Esophagus (tissue), 2 donors: ENCODE measurements at regions not wholly inside any gene's neighbourhood (a gene's known extent, or its start where the extent isn't known, plus 50 kb on each side); places are given as distances from the start of the nearest gene placed in this dataset.

ENCODE experiments used
- H3K27ac ChIP-seq, 2 donors: one replicate each; pipeline ENCODE4 v1.5.1; 2013; ENCODE audit warnings: low read depth in 2 of 2, mild to moderate bottlenecking in 2 of 2, inconsistent platforms in 1 of 2, low read length in 1 of 2, moderate library complexity in 1 of 2
- H3K27me3 ChIP-seq, 2 donors: one replicate each; pipeline ENCODE4 v1.6.1; 2013; ENCODE audit warnings: low read length in 2 of 2, control low read depth in 1 of 2, mild to moderate bottlenecking in 1 of 2; ENCODE audit not compliant: insufficient read depth in 2 of 2, control insufficient read depth in 1 of 2
- H3K36me3 ChIP-seq, 2 donors: one replicate each; pipeline ENCODE4 v1.6.1; 2013; ENCODE audit warnings: low read length in 1 of 2; ENCODE audit not compliant: control insufficient read depth in 2 of 2, insufficient read depth in 2 of 2
- H3K4me1 ChIP-seq, 2 donors: one replicate each; pipeline ENCODE4 v1.6.1; 2013; ENCODE audit warnings: low read length in 1 of 2; ENCODE audit not compliant: control insufficient read depth in 2 of 2, insufficient read depth in 2 of 2
- H3K4me3 ChIP-seq, 2 donors: one replicate each; pipeline ENCODE4 v1.5.1; 2013; ENCODE audit warnings: low read length in 2 of 2, mild to moderate bottlenecking in 2 of 2, low read depth in 1 of 2, moderate library complexity in 1 of 2
- H3K9me3 ChIP-seq, 2 donors: one replicate each; pipeline ENCODE4 v1.6.1; 2013; ENCODE audit warnings: mild to moderate bottlenecking in 2 of 2, low read depth in 1 of 2, low read length in 1 of 2, moderate library complexity in 1 of 2; ENCODE audit not compliant: control insufficient read depth in 2 of 2, insufficient read depth in 1 of 2
- WGBS, 2 donors: extraction: QIAGEN DNeasy Blood & Tissue Kit; methylation state at CpG; one replicate each; pipeline ENCODE4 v1.1.7; 2013; 5-methylcytosine and 5-hydroxymethylcytosine counted together
- donor health status: healthy with polysubstance abuse.
- donor health status: Bipolar disorder and iron deficiency.

DNA sequence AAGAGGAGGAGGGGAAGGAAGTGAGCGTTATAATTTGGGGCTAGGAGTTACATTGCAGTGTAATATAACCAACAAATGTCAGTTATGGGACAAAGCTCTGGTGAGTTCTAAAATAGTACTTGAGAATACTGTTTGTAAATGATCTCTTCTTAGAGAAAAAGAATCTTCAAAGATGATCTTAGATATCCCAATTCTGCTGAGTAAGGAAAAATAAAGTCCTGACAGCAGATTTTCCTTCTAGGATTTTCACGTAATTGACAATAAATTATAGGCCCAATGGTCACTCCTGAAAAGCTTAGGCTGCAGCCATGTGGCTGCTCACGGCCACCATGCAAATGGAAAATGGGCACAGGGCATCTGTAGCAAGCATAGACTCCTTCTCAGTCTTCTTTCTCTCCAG is 241.6 kb downstream of the SIPA1L2 start:
- H3K27me3 ChIP-seq = no peaks in the 10 kb centered on the region
- no peak overlapping the region for H3K4me3 ChIP-seq
- WGBS, 2 donors = 89 to 92% methylated on average over 3 of the region's 3 CpGs
- H3K27ac ChIP-seq = no peak overlapping the region
- H3K9me3 ChIP-seq = no peaks in the 10 kb centered on the region
- H3K4me1 ChIP-seq = peaks cover 5 to 8% of the 10 kb centered on the region in 2 donors
- H3K36me3 ChIP-seq = no peaks in the 10 kb centered on the region

DNA sequence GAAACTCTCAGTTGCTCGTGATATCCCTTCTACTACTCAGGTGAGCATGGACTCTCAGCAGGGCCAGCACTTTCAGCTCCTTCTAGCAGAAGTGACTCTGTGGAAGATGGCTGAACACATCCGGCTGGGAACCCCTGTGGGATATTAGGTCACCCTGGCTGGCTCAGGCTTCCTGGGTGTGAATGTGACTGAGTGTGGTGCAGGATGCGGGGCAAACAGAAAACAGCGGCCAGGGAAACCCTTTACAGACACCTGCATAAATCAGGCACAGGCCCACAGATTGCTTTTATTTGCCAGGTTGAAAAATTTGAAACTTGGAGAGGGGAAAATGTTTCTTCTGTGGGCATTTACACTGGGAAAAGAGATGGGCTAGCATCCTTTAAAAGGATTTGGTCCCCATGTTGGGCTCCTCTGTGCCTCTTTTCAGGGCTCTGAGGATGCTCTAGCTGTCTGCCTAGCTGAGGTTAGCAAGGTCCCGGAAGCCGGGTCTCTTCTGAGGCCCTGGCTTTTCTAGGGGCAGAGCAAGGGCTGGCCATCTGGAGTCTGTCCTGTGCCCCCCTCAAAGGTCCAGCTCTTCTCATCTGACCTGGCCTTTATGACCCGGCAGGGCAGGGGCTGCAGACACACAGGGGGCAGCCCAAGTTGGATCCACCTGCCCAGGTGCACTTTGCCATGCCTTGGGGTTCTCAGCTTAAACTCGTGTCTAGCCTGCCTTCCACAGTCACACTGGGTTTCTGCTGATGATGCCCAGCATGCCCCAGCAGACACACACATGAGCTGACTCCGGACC is 243.0 kb downstream of the SIPA1L2 start:
- H3K9me3 ChIP-seq = no peaks in the 10 kb centered on the region
- peaks cover 5 to 8% of the 10 kb centered on the region in 2 donors for H3K4me1 ChIP-seq
- 89 to 93% methylated on average over 9 of the region's 9 CpGs for WGBS, 2 donors
- no peaks in the 10 kb centered on the region for H3K27me3 ChIP-seq
- no peaks in the 10 kb centered on the region for H3K36me3 ChIP-seq
- no peak overlapping the region for H3K4me3 ChIP-seq
- H3K27ac ChIP-seq = no peak overlapping the region

DNA sequence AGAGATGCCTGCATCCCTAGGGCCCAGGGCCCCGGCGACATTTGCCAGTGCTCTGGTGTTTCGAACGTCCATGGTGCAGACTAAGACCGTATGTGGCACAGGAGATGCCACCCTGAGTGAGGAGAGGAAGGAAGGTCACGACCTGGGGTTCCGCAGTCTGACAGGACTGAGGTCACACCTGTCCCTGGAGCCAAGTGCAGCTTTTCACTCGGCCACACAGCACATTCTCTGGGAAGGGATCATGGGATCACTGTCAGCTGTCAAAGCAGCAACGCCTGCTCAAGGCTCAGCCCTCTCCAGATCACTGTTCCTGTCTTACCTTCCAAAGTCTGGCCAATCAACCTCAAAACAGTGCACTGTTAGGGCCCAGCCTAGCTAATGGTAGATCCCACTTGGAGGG is 243.6 kb downstream of the SIPA1L2 start:
- WGBS, 2 donors = 75 to 80% methylated on average over 9 of the region's 9 CpGs
- H3K4me3 ChIP-seq = no peak overlapping the region
- H3K36me3 ChIP-seq = no peaks in the 10 kb centered on the region
- no peaks in the 10 kb centered on the region for H3K9me3 ChIP-seq
- no peaks in the 10 kb centered on the region for H3K27me3 ChIP-seq
- peaks cover 5 to 8% of the 10 kb centered on the region in 2 donors for H3K4me1 ChIP-seq
- H3K27ac ChIP-seq = no peak overlapping the region

GRCh38 chr1:232385221-232385620 is 244.7 kb downstream of the SIPA1L2 start:
- H3K4me3 ChIP-seq = no peak overlapping the region
- no peaks in the 10 kb centered on the region for H3K9me3 ChIP-seq
- 50 to 69% methylated on average over 10 of the region's 10 CpGs for WGBS, 2 donors
- H3K27ac ChIP-seq = peak overlapping the region in 1 of 2 donors; percentile 85
- no peaks in the 10 kb centered on the region for H3K36me3 ChIP-seq
- H3K27me3 ChIP-seq = no peaks in the 10 kb centered on the region
- H3K4me1 ChIP-seq = peaks cover 5 to 7% of the 10 kb centered on the region in 2 donors

DNA sequence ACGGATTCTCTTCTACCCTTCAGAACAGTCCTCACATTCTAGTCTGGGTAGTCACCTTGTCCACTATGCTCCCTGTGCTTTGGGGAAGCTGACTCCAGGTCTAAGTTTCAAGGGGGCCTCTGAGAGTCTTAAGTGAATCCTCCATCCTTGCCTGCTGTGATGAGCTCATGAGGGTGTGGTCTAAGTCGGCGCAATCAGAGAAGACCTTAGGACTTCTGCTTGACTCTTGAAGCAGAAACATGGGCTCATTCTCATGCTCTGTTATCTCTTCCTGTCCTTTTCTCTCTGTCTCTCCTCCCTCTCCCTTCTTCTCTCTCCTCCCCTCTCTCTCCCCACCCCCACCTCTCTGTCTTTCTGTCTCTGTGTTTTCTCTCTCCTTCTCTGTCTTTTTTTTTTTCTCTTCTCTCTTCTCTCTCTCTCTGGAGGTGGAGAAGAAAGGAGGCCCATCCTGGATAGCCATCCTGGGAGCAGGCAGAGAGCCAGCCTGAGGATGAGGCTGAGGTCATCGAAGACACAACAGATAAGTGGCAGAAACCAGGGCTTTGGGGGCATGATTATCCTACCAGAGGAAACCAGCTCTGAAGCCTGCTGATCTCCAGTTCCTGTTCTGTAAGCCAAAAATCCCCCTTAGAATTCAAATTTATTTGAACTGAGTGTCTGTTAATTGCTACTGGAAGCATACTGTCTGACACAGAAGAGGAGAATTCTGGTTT is 245.6 kb downstream of the SIPA1L2 start:
- Histone ChIP-seq H3K9me3 (no peaks in the 10 kb centered on the region), H3K4me1 (peaks cover 5 to 10% of the 10 kb centered on the region in 2 donors), H3K36me3 (no peaks in the 10 kb centered on the region), H3K4me3 (no peak overlapping the region), H3K27me3 (no peaks in the 10 kb centered on the region), H3K27ac (peak overlapping the region; percentile 47 to 88)
- 85 to 87% methylated on average over 4 of the region's 4 CpGs for WGBS, 2 donors

DNA sequence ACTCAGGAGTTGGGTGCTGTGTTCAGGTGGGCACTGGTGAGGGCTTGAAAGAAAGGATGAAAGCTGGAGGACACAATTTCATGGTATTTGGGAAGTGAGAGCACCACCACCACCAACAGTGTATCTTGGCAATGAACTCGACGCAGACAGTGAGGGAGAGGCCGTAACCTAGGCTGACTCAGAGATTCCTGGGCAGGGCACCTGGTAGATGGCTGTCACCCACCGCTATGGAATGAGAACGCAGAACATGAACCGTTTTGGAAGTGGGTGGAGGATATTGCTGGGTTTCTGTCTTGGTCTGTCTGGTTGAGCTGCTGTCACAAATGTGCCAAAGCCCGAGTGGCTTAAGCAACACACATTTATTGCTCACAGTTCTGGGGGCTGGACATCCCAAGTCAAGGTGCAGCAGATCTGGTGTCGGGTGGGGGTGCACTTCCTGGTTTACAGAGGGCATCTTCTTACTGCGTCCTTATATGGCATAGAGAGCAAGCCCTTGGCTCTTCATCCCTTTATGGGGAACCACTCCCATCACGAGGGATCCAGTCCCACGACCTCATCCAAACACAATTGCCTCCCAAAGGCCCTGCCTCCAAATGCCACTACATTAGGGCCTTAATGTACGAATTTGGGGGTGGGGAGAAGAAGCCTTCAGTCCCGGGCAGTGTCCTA is 246.3 kb downstream of the SIPA1L2 start:
- H3K27me3 ChIP-seq = no peaks in the 10 kb centered on the region
- WGBS, 2 donors = 69 to 73% methylated on average over 13 of the region's 13 CpGs
- no peaks in the 10 kb centered on the region for H3K36me3 ChIP-seq
- H3K9me3 ChIP-seq = no peaks in the 10 kb centered on the region
- H3K27ac ChIP-seq = peak overlapping the region; percentile 53 to 88
- no peak overlapping the region for H3K4me3 ChIP-seq
- peaks cover 6 to 16% of the 10 kb centered on the region in 2 donors for H3K4me1 ChIP-seq

- Histone ChIP-seq H3K4me1 (peaks cover 10 to 18% of the 10 kb centered on the region in 2 donors), H3K4me3 (no peak overlapping the region), H3K27ac (peak overlapping the region in 1 of 2 donors; percentile 88), H3K9me3 (no peaks in the 10 kb centered on the region), H3K36me3 (no peaks in the 10 kb centered on the region), H3K27me3 (no peaks in the 10 kb centered on the region)
- WGBS, 2 donors = 83 to 87% methylated on average over 4 of the region's 4 CpGs
These were observed 247.3 kb downstream of the SIPA1L2 start for GRCh38 chr1:232382671-232383070.

DNA sequence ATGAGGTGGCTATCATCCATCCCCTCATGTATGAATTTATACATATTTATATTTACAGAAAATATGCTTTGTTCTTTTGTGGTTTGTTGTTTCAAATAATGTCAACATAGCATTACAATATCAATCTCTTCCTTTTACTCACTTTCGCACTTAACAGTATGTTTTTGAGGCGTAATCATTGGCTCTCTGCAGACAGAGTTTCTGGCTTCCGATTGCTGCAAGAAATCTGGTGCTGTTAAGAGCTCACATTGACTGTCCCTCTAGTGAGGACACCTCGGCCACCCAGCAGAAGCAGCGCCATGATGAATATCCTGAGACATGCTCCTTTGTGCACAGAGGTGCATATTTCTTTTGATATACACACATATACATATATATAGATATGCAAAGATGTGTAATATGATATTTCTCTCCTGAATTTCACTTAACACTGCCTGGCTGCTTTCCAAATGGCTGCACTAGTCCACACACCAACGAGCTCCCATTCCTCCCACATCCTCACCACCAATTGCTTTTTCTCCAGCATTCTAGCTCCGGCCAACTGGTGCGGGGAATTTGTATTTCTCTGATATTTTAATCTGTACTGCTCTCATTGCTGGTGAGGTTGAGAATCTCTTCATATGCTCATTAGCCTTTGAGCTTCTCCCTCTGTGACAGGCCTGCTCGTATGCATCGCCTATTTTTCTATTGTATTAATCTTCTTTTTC is 248.4 kb downstream of the SIPA1L2 start:
- no peak overlapping the region for H3K27ac ChIP-seq
- WGBS, 2 donors = 88 to 90% methylated on average over 10 of the region's 10 CpGs
- no peaks in the 10 kb centered on the region for H3K27me3 ChIP-seq
- no peaks in the 10 kb centered on the region for H3K9me3 ChIP-seq
- peaks cover 10 to 23% of the 10 kb centered on the region in 2 donors for H3K4me1 ChIP-seq
- no peaks in the 10 kb centered on the region for H3K36me3 ChIP-seq
- H3K4me3 ChIP-seq = no peak overlapping the region

DNA sequence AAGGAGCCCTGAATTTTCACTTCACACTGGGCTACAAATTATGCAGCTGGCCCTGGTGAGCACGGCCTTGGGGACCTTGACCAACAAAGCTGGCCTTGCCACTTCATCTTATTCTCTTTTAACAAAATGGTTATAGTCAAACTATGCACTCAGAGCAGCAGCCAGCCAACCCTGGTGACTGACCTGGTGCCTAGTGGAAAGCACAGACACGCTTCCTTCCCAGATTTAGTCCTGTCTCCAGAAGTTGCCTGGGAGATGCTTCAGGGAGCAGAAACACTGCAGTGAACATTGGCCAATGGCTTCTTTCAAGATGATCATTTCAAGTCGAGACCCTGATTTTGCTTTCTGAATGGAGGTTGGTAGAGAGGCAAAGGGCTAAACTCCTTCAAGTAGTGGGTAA is 249.3 kb downstream of the SIPA1L2 start:
- H3K27ac ChIP-seq = no peak overlapping the region
- no peaks in the 10 kb centered on the region for H3K36me3 ChIP-seq
- WGBS, 2 donors = 91 to 92% methylated on average over 3 of the region's 3 CpGs
- H3K4me3 ChIP-seq = no peak overlapping the region
- H3K27me3 ChIP-seq = no peaks in the 10 kb centered on the region
- H3K9me3 ChIP-seq = no peaks in the 10 kb centered on the region
- H3K4me1 ChIP-seq = peaks cover 10 to 25% of the 10 kb centered on the region in 2 donors
